BE2C (cell line): ENCODE measurements at regions not wholly inside any gene's neighbourhood (a gene's known extent, or its start where the extent isn't known, plus 50 kb on each side); places are given as distances from the start of the nearest gene placed in this dataset.

ENCODE experiments used
- DNase-seq: peaks from one replicate; pipeline ENCODE4 v3.0.0-alpha.2; 2020
- H3K27me3 ChIP-seq: fragments of 250-450 bp; sonication (Bioruptor Pico); 2 replicates; pipeline ENCODE4 v1.5.1; 2020; ENCODE audit warnings: mild to moderate bottlenecking
- H3K36me3 ChIP-seq: fragments of 250-450 bp; sonication (Bioruptor Pico); 2 replicates; pipeline ENCODE4 v1.5.1; 2020; ENCODE audit warnings: mild to moderate bottlenecking
- H3K4me1 ChIP-seq: fragments of 250-450 bp; sonication (Bioruptor Pico); 2 replicates; pipeline ENCODE4 v1.5.1; 2020
- H3K4me3 ChIP-seq: 2 replicates; pipeline ENCODE4 v1.5.1; 2011; ENCODE audit warnings: low read depth, low read length
- H3K9me3 ChIP-seq: fragments of 250-450 bp; sonication (Bioruptor Pico); 2 replicates; pipeline ENCODE4 v1.5.1; 2020
- CTCF ChIP-seq: IDR thresholded peaks from 2 replicates; pipeline ENCODE4 v1.5.1; 2012; ENCODE audit warnings: mild to moderate bottlenecking, low read depth, low read length

- Histone ChIP-seq H3K4me1 (no peaks in the 10 kb centered on the region), H3K36me3 (no peaks in the 10 kb centered on the region), H3K4me3 (no peak overlapping the region), H3K27me3 (no peaks in the 10 kb centered on the region; the same call in 1 of the 2 replicates), H3K9me3 (no peaks in the 10 kb centered on the region)
- no peak for TF ChIP-seq CTCF
- DNase-seq: no peak
Measured at GRCh38 chr13:42453091-42453645, 120.8 kb upstream of the TNFSF11 start.

GRCh38 chr13:42454749-42455148, 119.2 kb upstream of the TNFSF11 start:
- no peak overlapping the region for H3K4me3 ChIP-seq
- no peaks in the 10 kb centered on the region; the same call in 1 of the 2 replicates for H3K27me3 ChIP-seq
- H3K4me1 ChIP-seq: no peaks in the 10 kb centered on the region
- no peak for TF ChIP-seq CTCF
- H3K36me3 ChIP-seq: no peaks in the 10 kb centered on the region
- no peaks in the 10 kb centered on the region for H3K9me3 ChIP-seq
- DNase-seq: no peak

DNA sequence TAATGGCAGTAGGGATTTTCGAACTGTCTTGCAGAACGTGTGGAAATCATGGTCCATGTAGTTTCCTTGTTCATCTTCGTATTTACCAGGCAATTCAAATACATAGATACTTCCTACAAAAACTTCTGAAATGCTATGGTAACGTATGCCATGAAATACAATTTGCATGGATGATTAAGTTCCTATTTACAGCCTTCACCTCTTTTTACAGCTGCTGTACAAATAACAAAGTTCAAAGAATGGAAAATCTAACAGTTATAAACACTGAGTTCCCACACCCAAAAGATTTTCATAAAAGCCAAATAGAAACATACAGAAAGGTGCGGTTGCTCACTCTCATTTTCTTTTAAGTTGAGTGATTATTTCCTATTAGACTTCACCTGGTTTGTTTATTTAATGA, 115.8 kb upstream of the TNFSF11 start:
- Histone ChIP-seq H3K36me3 (no peaks in the 10 kb centered on the region), H3K9me3 (no peaks in the 10 kb centered on the region), H3K4me3 (no peak overlapping the region), H3K4me1 (no peaks in the 10 kb centered on the region), H3K27me3 (no peaks in the 10 kb centered on the region)
- TF ChIP-seq CTCF: no peak
- no peak for DNase-seq

GRCh38 chr13:42466123-42466522, 107.8 kb upstream of the TNFSF11 start:
- no peaks in the 10 kb centered on the region for H3K9me3 ChIP-seq
- peaks cover 2% of the 10 kb centered on the region for H3K27me3 ChIP-seq
- no peaks in the 10 kb centered on the region for H3K4me1 ChIP-seq
- no peak overlapping the region for H3K4me3 ChIP-seq
- TF ChIP-seq CTCF: no peak
- no peaks in the 10 kb centered on the region for H3K36me3 ChIP-seq
- DNase-seq: no peak

DNA sequence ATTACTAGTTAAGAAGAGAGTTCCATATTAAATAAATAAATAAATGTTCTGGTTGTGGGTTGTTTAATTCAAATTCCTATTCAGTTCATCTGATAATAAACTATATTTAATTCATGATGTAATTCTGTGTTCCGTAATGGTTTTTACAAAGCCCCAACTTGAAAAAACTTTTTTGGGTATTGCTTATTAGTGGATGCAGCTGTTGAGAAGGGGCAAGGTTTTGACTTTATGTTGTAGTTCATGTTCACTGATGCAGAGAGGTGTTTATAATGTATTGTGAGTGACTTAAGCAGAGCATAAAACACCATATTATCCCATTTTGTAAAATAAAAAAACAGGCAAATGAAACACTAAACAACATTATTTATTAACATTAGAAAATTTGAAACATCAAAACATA, 107.3 kb upstream of the TNFSF11 start:
- H3K36me3 ChIP-seq: no peaks in the 10 kb centered on the region
- TF ChIP-seq CTCF: no peak
- H3K4me1 ChIP-seq: no peaks in the 10 kb centered on the region
- H3K27me3 ChIP-seq: peaks cover 2% of the 10 kb centered on the region
- H3K4me3 ChIP-seq: no peak overlapping the region
- DNase-seq: no peak
- H3K9me3 ChIP-seq: no peaks in the 10 kb centered on the region

GRCh38 chr13:42474954-42475353, 99.0 kb upstream of the TNFSF11 start:
- Histone ChIP-seq H3K9me3 (no peaks in the 10 kb centered on the region), H3K4me3 (no peak overlapping the region), H3K4me1 (no peaks in the 10 kb centered on the region), H3K27me3 (no peaks in the 10 kb centered on the region), H3K36me3 (no peaks in the 10 kb centered on the region)
- TF ChIP-seq CTCF: no peak
- DNase-seq: no peak
